GM19023 (cell line): ENCODE measurements at regions not wholly inside any gene's neighbourhood (a gene's known extent, or its start where the extent isn't known, plus 50 kb on each side); places are given as distances from the start of the nearest gene placed in this dataset.

ENCODE experiments used
- ATAC-seq: cut with Tn5 transposase; IDR thresholded peaks from one replicate; pipeline ENCODE4 v1.9.1; 2021; ENCODE audit warnings: mild to moderate bottlenecking, moderate library complexity; ENCODE audit not compliant: unreplicated experiment

DNA sequence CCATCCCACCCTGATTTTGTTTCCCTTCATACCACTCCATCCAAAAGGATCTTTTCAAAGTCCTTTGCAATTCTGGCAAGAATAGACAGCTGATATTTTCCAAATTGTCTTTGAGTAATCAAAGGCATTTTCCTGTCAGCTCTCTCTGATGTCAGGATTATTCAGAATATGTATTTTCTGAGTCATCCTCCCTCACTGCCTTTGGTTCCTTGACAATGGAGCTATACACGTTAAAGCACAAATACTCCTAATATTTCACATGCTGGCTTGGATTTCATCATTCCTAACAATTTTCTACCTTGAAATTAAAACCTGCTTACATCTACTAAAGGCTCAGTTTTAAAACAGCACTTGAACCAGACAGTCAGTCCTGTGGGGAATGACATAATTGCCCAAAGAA, 379.4 kb downstream of the GADD45G start:
- no peak for ATAC-seq

- no peak for ATAC-seq
Measured at GRCh38 chr9:89985068-89985467, 380.3 kb downstream of the GADD45G start.

DNA sequence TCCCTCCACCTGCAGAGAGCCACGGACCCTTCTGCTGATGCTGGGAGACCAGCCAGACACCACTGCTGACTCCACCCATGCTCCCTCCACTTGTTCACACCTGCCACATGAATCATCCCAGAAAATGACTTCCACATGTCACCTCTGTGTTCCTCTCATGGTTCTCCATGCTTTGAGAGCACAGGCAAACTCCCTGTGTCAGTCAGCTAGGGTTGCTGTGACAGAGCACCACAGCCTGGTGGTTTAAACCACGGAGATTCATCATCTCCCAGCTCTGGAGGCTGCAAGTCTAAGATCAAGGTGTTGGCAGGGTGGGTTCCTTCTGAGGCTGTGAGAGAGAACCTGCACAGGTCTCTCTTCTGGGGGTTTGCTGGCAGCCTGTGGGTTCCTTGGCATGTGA, 381.4 kb downstream of the GADD45G start:
- no peak for ATAC-seq

- no peak for ATAC-seq
Measured at GRCh38 chr9:89988458-89988857, 383.6 kb downstream of the GADD45G start.

- no peak for ATAC-seq
Measured at GRCh38 chr9:89991204-89991790, 386.5 kb downstream of the GADD45G start.

DNA sequence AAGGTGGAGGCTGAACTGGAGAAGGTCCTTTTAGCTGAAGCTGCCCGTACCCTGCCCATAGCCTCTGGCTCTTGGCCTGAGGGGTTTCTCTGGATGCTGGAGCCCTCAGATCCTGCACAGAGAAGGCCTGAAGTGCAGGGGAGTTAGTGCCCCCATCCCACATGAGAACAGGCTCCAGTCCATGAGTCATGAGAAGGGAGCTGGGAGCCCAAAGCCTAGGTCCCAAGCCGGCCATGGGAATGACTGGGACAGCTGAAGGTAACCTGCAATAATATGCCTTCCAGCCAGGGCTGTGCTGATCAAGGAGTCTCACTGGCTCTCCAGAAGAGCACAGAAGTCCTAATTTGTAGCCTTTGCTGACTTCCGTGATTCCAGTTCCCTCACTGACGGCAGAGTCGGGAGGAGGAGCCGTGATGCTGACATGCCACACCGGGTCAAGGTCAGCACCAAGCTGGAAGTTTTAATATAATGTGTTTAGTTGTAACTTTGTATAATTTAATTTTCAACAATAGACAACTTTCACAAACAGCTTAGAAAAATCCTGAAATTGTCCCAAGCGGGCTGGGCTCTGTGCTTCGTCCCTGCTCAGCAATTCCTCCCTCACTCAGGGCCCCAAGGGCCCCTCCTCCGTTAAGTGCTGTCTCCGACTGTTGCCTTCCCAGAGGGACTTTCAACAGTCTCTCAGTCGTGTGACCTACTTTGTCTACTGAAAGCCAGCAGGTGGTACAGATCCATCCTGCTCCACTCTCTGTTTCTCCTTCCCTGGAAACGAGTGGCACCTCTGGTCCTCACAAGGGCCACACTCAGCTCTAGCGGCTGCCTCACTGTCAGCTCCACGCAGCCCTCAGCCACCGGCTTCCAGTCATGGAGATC, 387.8 kb downstream of the GADD45G start:
- ATAC-seq = no peak

- no peak for ATAC-seq
Measured at GRCh38 chr9:89993678-89994630, 389.1 kb downstream of the GADD45G start.

DNA sequence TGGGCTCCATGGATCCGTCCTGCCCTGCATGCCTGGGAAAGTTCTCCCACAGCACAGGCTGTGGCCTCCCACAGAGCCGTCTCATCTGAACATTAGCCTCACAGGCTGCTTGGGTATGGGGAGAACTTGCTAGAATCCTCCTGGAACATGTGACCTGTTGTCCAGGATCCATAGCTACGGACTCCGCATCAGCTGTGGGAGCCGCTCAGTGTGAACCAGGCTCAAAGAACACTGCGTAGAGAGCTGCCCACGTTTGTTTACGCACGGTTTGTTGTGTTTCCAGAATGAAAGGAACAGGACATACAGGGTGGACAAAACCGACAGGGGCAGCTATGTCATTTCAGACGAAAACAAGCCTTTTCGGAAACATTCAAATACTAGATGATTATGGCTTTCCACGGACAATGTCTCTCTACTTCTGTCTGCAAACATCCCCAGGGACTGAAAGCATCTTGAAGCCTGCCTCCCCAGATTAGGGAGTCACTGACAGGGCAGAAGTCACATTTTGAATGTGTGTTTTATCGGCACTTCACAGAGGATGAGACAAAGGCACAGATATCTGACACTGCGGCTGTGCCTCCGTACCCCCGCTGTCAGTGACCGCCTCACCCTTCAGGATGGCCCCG, 390.3 kb downstream of the GADD45G start:
- no peak for ATAC-seq

DNA sequence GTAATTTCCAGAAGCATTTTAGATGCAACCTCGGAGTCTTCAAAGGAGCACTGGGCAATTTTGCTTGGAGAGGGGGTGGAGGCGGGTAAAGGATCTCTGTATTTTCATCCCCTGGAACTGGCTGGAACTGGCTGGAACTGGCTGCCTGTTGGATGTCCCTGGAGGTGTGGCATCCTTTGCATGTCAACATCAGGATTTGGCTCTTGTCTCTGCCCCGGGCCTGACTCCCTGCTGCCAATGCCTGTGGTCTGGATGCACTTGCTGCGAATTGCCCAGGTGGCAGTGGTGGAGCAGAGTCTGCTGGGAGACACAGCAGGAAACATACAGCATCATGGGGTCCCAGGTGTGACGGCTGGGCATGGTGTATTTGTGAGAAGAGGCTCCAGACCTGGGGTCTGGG, 391.3 kb downstream of the GADD45G start:
- no peak for ATAC-seq

DNA sequence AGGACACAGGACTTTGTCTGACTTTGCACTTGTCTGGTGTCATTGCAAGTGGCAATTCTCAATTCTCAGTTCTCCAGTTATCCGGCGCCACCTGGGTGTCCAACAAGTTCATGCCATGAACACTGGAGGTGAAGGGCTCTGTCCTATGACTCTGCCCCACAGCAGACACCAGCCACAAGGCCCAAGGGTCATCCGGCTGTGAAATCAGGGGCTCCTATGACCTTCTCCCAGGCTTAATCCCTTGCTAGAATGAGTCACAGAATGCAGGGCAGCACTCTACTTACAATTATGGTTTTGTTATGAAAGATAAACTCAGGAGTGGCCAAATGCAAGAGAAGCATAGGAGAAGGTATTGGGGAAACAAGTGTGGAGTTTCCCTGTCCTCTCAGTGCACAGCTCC, 392.0 kb downstream of the GADD45G start:
- no peak for ATAC-seq

GRCh38 chr9:89998633-89999032, 393.8 kb downstream of the GADD45G start:
- ATAC-seq = no peak

GRCh38 chr9:89999176-89999533, 394.3 kb downstream of the GADD45G start:
- ATAC-seq = no peak

DNA sequence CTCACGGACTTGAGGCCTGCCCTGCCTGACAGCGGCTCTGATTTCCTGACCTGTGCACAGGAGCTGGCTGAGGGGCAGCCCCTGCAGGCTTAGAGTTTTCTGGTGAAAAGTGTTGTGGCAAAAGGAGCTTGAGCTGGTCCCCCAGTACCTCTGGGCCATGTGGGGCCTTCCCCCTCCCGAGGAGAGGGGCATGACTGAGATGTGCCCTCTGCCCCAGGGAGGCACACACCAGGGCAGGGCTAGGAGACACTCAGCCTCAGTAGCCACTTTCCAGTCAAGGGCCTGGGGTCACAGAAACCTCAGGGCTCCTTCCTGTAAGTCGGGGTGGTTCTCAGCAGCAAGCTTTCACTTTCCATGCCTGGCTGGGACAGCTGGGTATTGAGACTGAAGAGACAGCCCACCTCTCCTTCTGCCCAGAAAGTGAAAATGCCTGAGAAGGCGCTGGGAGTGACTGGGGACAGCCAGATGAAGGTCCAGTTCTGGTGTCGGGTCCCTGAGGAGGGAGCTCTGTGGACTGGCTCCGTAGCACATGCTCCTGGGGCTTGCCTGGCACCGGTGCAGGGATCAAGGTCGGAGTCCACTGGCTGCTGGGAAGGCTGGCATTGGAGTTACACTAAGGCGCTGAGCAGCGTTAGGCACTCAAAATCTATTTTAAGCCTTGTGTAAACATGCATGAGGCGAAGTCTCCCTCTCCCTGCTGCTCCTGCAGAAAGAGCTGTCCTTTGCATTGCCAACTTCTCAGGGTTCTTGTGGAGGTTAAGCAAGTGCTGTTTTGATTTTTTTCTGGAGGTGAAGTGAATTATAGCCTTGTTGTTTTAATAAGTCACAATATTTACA, 394.9 kb downstream of the GADD45G start:
- ATAC-seq = peak; percentile 90

- no peak for ATAC-seq
Measured at GRCh38 chr9:90000925-90001324, 396.1 kb downstream of the GADD45G start.

DNA sequence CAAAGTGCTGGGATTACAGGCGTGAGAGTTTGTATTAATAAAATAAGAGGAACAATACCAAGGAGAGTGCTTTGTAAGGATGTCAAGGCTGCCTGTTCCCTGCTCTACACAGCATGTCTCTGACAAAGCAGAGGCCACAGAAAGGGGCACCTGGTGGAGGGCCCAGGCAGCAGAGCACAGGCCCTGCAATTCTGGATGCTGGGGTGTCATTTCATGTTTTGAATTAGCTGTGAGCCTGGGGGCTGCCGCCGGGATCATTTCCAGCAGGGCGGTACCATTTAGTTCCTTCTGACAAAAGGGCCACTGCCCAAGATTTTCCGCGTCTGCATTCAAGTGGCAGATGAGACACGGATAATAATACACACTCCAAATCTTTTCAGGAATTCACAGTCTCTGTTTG, 396.9 kb downstream of the GADD45G start:
- no peak for ATAC-seq

GRCh38 chr9:90002397-90003271, 397.8 kb downstream of the GADD45G start:
- ATAC-seq = no peak

- no peak for ATAC-seq
Measured at GRCh38 chr9:90005388-90005787, 400.6 kb downstream of the GADD45G start.

GRCh38 chr9:90007516-90008440, 403.0 kb downstream of the GADD45G start:
- ATAC-seq = no peak
